ENCODE measurements at regions not wholly inside any gene's neighbourhood (a gene's known extent, or its start where the extent isn't known, plus 50 kb on each side); places are given as distances from the start of the nearest gene placed in this dataset.

GRCh38 chr1:222047366-222047765 lies 305.5 kb upstream of the DUSP10 start:
- Histone ChIP-seq H3K27me3 (ENCODE audit: insufficient read depth, insufficient read length) (no peaks in the 10 kb centered on the region), H3K36me3 (ENCODE audit: insufficient read depth, insufficient read length, low read length) (no peaks in the 10 kb centered on the region), H3K9ac (ENCODE audit: insufficient read length, low read depth) (no peak overlapping the region), H3K4me3 (ENCODE audit: insufficient read length, low read depth) (no peak overlapping the region), H3K4me1 (ENCODE audit: insufficient read depth, insufficient read length) (no peaks in the 10 kb centered on the region), H3K9me3 (ENCODE audit: insufficient read depth, low read length) (no peaks in the 10 kb centered on the region)
- no peak for DNase-seq (ENCODE audit: low read depth, low spot score)
- TF ChIP-seq ZNF274 (IDR thresholded peaks at IDR 0.05; ENCODE audit: low read depth, low read length), result no peak
- TF ChIP-seq SUZ12 (IDR thresholded peaks at IDR 0.05; ENCODE audit: extremely low read depth, insufficient read depth, insufficient read length), result no peak
- no peak for TF ChIP-seq YY1 (IDR thresholded peaks at IDR 0.05; ENCODE audit: insufficient read depth, insufficient read length)

GRCh38 chr1:222046684-222047263 lies 304.9 kb upstream of the DUSP10 start:
- no peak for TF ChIP-seq SUZ12 (IDR thresholded peaks at IDR 0.05; ENCODE audit: extremely low read depth, insufficient read depth, insufficient read length)
- TF ChIP-seq YY1 (IDR thresholded peaks at IDR 0.05; ENCODE audit: insufficient read depth, insufficient read length), result no peak
- no peak for TF ChIP-seq ZNF274 (IDR thresholded peaks at IDR 0.05; ENCODE audit: low read depth, low read length)
- no peak for DNase-seq (ENCODE audit: low read depth, low spot score)

GRCh38 chr1:222045786-222046185 lies 303.9 kb upstream of the DUSP10 start:
- Histone ChIP-seq H3K36me3 (ENCODE audit: insufficient read depth, insufficient read length, low read length) (no peaks in the 10 kb centered on the region), H3K9ac (ENCODE audit: insufficient read length, low read depth) (no peak overlapping the region), H3K4me3 (ENCODE audit: insufficient read length, low read depth) (no peak overlapping the region), H3K4me1 (ENCODE audit: insufficient read depth, insufficient read length) (no peaks in the 10 kb centered on the region), H3K9me3 (ENCODE audit: insufficient read depth, low read length) (no peaks in the 10 kb centered on the region), H3K27me3 (ENCODE audit: insufficient read depth, insufficient read length) (no peaks in the 10 kb centered on the region)
- no peak for TF ChIP-seq SUZ12 (IDR thresholded peaks at IDR 0.05; ENCODE audit: extremely low read depth, insufficient read depth, insufficient read length)
- TF ChIP-seq ZNF274 (IDR thresholded peaks at IDR 0.05; ENCODE audit: low read depth, low read length), result no peak
- no peak for TF ChIP-seq YY1 (IDR thresholded peaks at IDR 0.05; ENCODE audit: insufficient read depth, insufficient read length)
- no peak for DNase-seq (ENCODE audit: low read depth, low spot score)

More at GRCh38 chr1:222046684-222047263, 304.9 kb upstream of the DUSP10 start:
- Histone ChIP-seq H3K27me3 (ENCODE audit: insufficient read depth, insufficient read length) (no peaks in the 10 kb centered on the region), H3K4me1 (ENCODE audit: insufficient read depth, insufficient read length) (no peaks in the 10 kb centered on the region), H3K9ac (ENCODE audit: insufficient read length, low read depth) (no peak overlapping the region), H3K4me3 (ENCODE audit: insufficient read length, low read depth) (no peak overlapping the region), H3K9me3 (ENCODE audit: insufficient read depth, low read length) (no peaks in the 10 kb centered on the region), H3K36me3 (ENCODE audit: insufficient read depth, insufficient read length, low read length) (no peaks in the 10 kb centered on the region)

GRCh38 chr1:222045236-222045635 lies 303.3 kb upstream of the DUSP10 start:
- Histone ChIP-seq H3K36me3 (ENCODE audit: insufficient read depth, insufficient read length, low read length) (no peaks in the 10 kb centered on the region), H3K27me3 (ENCODE audit: insufficient read depth, insufficient read length) (no peaks in the 10 kb centered on the region), H3K4me3 (ENCODE audit: insufficient read length, low read depth) (no peak overlapping the region), H3K9me3 (ENCODE audit: insufficient read depth, low read length) (no peaks in the 10 kb centered on the region), H3K4me1 (ENCODE audit: insufficient read depth, insufficient read length) (no peaks in the 10 kb centered on the region), H3K9ac (ENCODE audit: insufficient read length, low read depth) (no peak overlapping the region)
- no peak for DNase-seq (ENCODE audit: low read depth, low spot score)
- TF ChIP-seq SUZ12 (IDR thresholded peaks at IDR 0.05; ENCODE audit: extremely low read depth, insufficient read depth, insufficient read length) (no peak), YY1 (IDR thresholded peaks at IDR 0.05; ENCODE audit: insufficient read depth, insufficient read length) (no peak), ZNF274 (IDR thresholded peaks at IDR 0.05; ENCODE audit: low read depth, low read length) (no peak)

- no peaks in the 10 kb centered on the region for H3K27me3 ChIP-seq (ENCODE audit: insufficient read depth, insufficient read length)
- no peak overlapping the region for H3K4me3 ChIP-seq (ENCODE audit: insufficient read length, low read depth)
- DNase-seq (ENCODE audit: low read depth, low spot score), result no peak
- H3K9me3 ChIP-seq (ENCODE audit: insufficient read depth, low read length), result no peaks in the 10 kb centered on the region
- H3K36me3 ChIP-seq (ENCODE audit: insufficient read depth, insufficient read length, low read length), result no peaks in the 10 kb centered on the region
- TF ChIP-seq SUZ12 (IDR thresholded peaks at IDR 0.05; ENCODE audit: extremely low read depth, insufficient read depth, insufficient read length) (no peak), ZNF274 (IDR thresholded peaks at IDR 0.05; ENCODE audit: low read depth, low read length) (no peak), YY1 (IDR thresholded peaks at IDR 0.05; ENCODE audit: insufficient read depth, insufficient read length) (no peak)
- H3K4me1 ChIP-seq (ENCODE audit: insufficient read depth, insufficient read length), result no peaks in the 10 kb centered on the region
- no peak overlapping the region for H3K9ac ChIP-seq (ENCODE audit: insufficient read length, low read depth)
These were observed 301.8 kb upstream of the DUSP10 start for GRCh38 chr1:222043444-222044292.

- no peak for TF ChIP-seq SUZ12 (IDR thresholded peaks at IDR 0.05; ENCODE audit: extremely low read depth, insufficient read depth, insufficient read length)
- no peak for TF ChIP-seq ZNF274 (IDR thresholded peaks at IDR 0.05; ENCODE audit: low read depth, low read length)
- no peak for TF ChIP-seq YY1 (IDR thresholded peaks at IDR 0.05; ENCODE audit: insufficient read depth, insufficient read length)
These were observed 300.2 kb upstream of the DUSP10 start for GRCh38 chr1:222042120-222042519.

GRCh38 chr1:222040955-222041354 lies 299.1 kb upstream of the DUSP10 start:
- H3K36me3 ChIP-seq (ENCODE audit: insufficient read depth, insufficient read length, low read length), result no peaks in the 10 kb centered on the region
- no peaks in the 10 kb centered on the region for H3K9me3 ChIP-seq (ENCODE audit: insufficient read depth, low read length)
- H3K27me3 ChIP-seq (ENCODE audit: insufficient read depth, insufficient read length), result no peaks in the 10 kb centered on the region
- DNase-seq (ENCODE audit: low read depth, low spot score), result no peak
- TF ChIP-seq YY1 (IDR thresholded peaks at IDR 0.05; ENCODE audit: insufficient read depth, insufficient read length) (no peak), SUZ12 (IDR thresholded peaks at IDR 0.05; ENCODE audit: extremely low read depth, insufficient read depth, insufficient read length) (no peak), ZNF274 (IDR thresholded peaks at IDR 0.05; ENCODE audit: low read depth, low read length) (no peak)
- H3K9ac ChIP-seq (ENCODE audit: insufficient read length, low read depth), result no peak overlapping the region
- no peak overlapping the region for H3K4me3 ChIP-seq (ENCODE audit: insufficient read length, low read depth)
- H3K4me1 ChIP-seq (ENCODE audit: insufficient read depth, insufficient read length), result no peaks in the 10 kb centered on the region

More at GRCh38 chr1:222042120-222042519, 300.2 kb upstream of the DUSP10 start:
- Histone ChIP-seq H3K4me1 (ENCODE audit: insufficient read depth, insufficient read length) (no peaks in the 10 kb centered on the region), H3K9ac (ENCODE audit: insufficient read length, low read depth) (no peak overlapping the region), H3K27me3 (ENCODE audit: insufficient read depth, insufficient read length) (no peaks in the 10 kb centered on the region), H3K4me3 (ENCODE audit: insufficient read length, low read depth) (no peak overlapping the region), H3K9me3 (ENCODE audit: insufficient read depth, low read length) (no peaks in the 10 kb centered on the region), H3K36me3 (ENCODE audit: insufficient read depth, insufficient read length, low read length) (no peaks in the 10 kb centered on the region)
- no peak for DNase-seq (ENCODE audit: low read depth, low spot score)

Data from NT2/D1 (cell line).